ENCODE measurements at regions not wholly inside any gene's neighbourhood (a gene's known extent, or its start where the extent isn't known, plus 50 kb on each side); places are given as distances from the start of the nearest gene placed in this dataset.
A peak's percentile ranks its signal among the peaks of the same experiment; 100 is the strongest.

- WGBS (ENCODE audit: extremely low coverage, insufficient coverage, low lambda C conversion rate) = no CpG with 5 or more reads among the region's 2 CpGs
- no peaks in the 10 kb centered on the region for H3K27me3 ChIP-seq (ENCODE audit: insufficient read depth, low read length, poor library complexity)
- H3K56ac ChIP-seq (ENCODE audit: low read length) = peak overlapping the region; percentile 67
- H4K5ac ChIP-seq (ENCODE audit: low read length) = no peak overlapping the region
- no peak overlapping the region for H3K9ac ChIP-seq (ENCODE audit: low read length)
- H2BK15ac ChIP-seq (replicated peaks; ENCODE audit: low read depth) = peak overlapping the region; percentile 86
- peak overlapping the region; percentile 43 for H2AK5ac ChIP-seq (ENCODE audit: low read length)
- H3K4ac ChIP-seq (ENCODE audit: low read depth, low read length) = no peak overlapping the region
- H3K79me1 ChIP-seq (ENCODE audit: low read length) = no peaks in the 10 kb centered on the region
- H3K4me1 ChIP-seq (ENCODE audit: control insufficient read depth, low read depth, low read length) = peaks cover 7% of the 10 kb centered on the region
- peak overlapping the region; percentile 79 for H2BK5ac ChIP-seq (ENCODE audit: low read length)
- no peaks in the 10 kb centered on the region for H3K79me2 ChIP-seq (ENCODE audit: control insufficient read depth, insufficient read depth, low read length)
- H3K18ac ChIP-seq (ENCODE audit: low read length) = peak overlapping the region; percentile 52
- H3K4me2 ChIP-seq (ENCODE audit: low read length) = no peak overlapping the region
- peak overlapping the region; percentile 87 for H3K27ac ChIP-seq (ENCODE audit: low read depth, low read length)
- no peak overlapping the region for H3K4me3 ChIP-seq (ENCODE audit: low read length)
- H3K36me3 ChIP-seq (ENCODE audit: control insufficient read depth, insufficient read depth, low read length) = no peaks in the 10 kb centered on the region
- no peak overlapping the region for H2BK120ac ChIP-seq (ENCODE audit: low read depth, low read length)
- no peak for DNase-seq
- H3K23ac ChIP-seq (ENCODE audit: low read length) = no peak overlapping the region
- H4K8ac ChIP-seq (ENCODE audit: low read depth, low read length) = no peak overlapping the region
Observed at GRCh38 chr2:236661762-236662110, 92.1 kb downstream of the ACKR3 start.

- H2AK5ac ChIP-seq (ENCODE audit: low read length) = no peak overlapping the region
Observed at GRCh38 chr2:236662231-236663185, 92.9 kb downstream of the ACKR3 start.

GRCh38 chr2:236663287-236664101 is 93.9 kb downstream of the ACKR3 start:
- no peak overlapping the region for H3K18ac ChIP-seq (ENCODE audit: low read length)
- H3K4me1 ChIP-seq (ENCODE audit: control insufficient read depth, low read depth, low read length) = peaks cover 7% of the 10 kb centered on the region
- no CpG with 5 or more reads among the region's 17 CpGs for WGBS (ENCODE audit: extremely low coverage, insufficient coverage, low lambda C conversion rate)
- no peak overlapping the region for H2BK15ac ChIP-seq (replicated peaks; ENCODE audit: low read depth)
- no peak overlapping the region for H3K56ac ChIP-seq (ENCODE audit: low read length)
- H2BK5ac ChIP-seq (ENCODE audit: low read length) = no peak overlapping the region
- H2BK120ac ChIP-seq (ENCODE audit: low read depth, low read length) = no peak overlapping the region
- DNase-seq = no peak
- H3K27me3 ChIP-seq (ENCODE audit: insufficient read depth, low read length, poor library complexity) = no peaks in the 10 kb centered on the region
- no peak overlapping the region for H3K23ac ChIP-seq (ENCODE audit: low read length)
- H3K4me3 ChIP-seq (ENCODE audit: low read length) = no peak overlapping the region
- H3K27ac ChIP-seq (ENCODE audit: low read depth, low read length) = no peak overlapping the region
- H4K5ac ChIP-seq (ENCODE audit: low read length) = no peak overlapping the region
- no peak overlapping the region for H2AK5ac ChIP-seq (ENCODE audit: low read length)
- H3K79me2 ChIP-seq (ENCODE audit: control insufficient read depth, insufficient read depth, low read length) = no peaks in the 10 kb centered on the region
- H3K79me1 ChIP-seq (ENCODE audit: low read length) = no peaks in the 10 kb centered on the region
- no peak overlapping the region for H3K4ac ChIP-seq (ENCODE audit: low read depth, low read length)
- H3K36me3 ChIP-seq (ENCODE audit: control insufficient read depth, insufficient read depth, low read length) = no peaks in the 10 kb centered on the region
- no peak overlapping the region for H3K4me2 ChIP-seq (ENCODE audit: low read length)
- no peak overlapping the region for H4K8ac ChIP-seq (ENCODE audit: low read depth, low read length)
- no peak overlapping the region for H3K9ac ChIP-seq (ENCODE audit: low read length)

More at GRCh38 chr2:236662231-236663185, 92.9 kb downstream of the ACKR3 start:
- Histone ChIP-seq H3K4ac (ENCODE audit: low read depth, low read length) (peak overlapping the region; percentile 20), H3K18ac (ENCODE audit: low read length) (peak overlapping the region; percentile 52), H3K9ac (ENCODE audit: low read length) (no peak overlapping the region), H3K23ac (ENCODE audit: low read length) (no peak overlapping the region), H3K56ac (ENCODE audit: low read length) (no peak overlapping the region), H3K79me2 (ENCODE audit: control insufficient read depth, insufficient read depth, low read length) (no peaks in the 10 kb centered on the region), H2BK15ac (replicated peaks; ENCODE audit: low read depth) (no peak overlapping the region), H3K4me2 (ENCODE audit: low read length) (no peak overlapping the region), H3K4me1 (ENCODE audit: control insufficient read depth, low read depth, low read length) (peaks cover 7% of the 10 kb centered on the region), H2BK120ac (ENCODE audit: low read depth, low read length) (no peak overlapping the region), H3K4me3 (ENCODE audit: low read length) (no peak overlapping the region), H2BK5ac (ENCODE audit: low read length) (no peak overlapping the region), H3K79me1 (ENCODE audit: low read length) (no peaks in the 10 kb centered on the region), H4K8ac (ENCODE audit: low read depth, low read length) (no peak overlapping the region), H3K27me3 (ENCODE audit: insufficient read depth, low read length, poor library complexity) (no peaks in the 10 kb centered on the region), H3K27ac (ENCODE audit: low read depth, low read length) (no peak overlapping the region), H4K5ac (ENCODE audit: low read length) (no peak overlapping the region), H3K36me3 (ENCODE audit: control insufficient read depth, insufficient read depth, low read length) (no peaks in the 10 kb centered on the region)
- DNase-seq = no peak
- no CpG with 5 or more reads among the region's 11 CpGs for WGBS (ENCODE audit: extremely low coverage, insufficient coverage, low lambda C conversion rate)

- no peak overlapping the region for H3K4me3 ChIP-seq (ENCODE audit: low read length)
- no peak overlapping the region for H4K5ac ChIP-seq (ENCODE audit: low read length)
Observed at GRCh38 chr2:236664136-236664535, 94.5 kb downstream of the ACKR3 start.

GRCh38 chr2:236665101-236665500 is 95.5 kb downstream of the ACKR3 start:
- Histone ChIP-seq H3K4me1 (ENCODE audit: control insufficient read depth, low read depth, low read length) (peaks cover 7% of the 10 kb centered on the region), H3K56ac (ENCODE audit: low read length) (no peak overlapping the region), H2BK15ac (replicated peaks; ENCODE audit: low read depth) (no peak overlapping the region), H3K36me3 (ENCODE audit: control insufficient read depth, insufficient read depth, low read length) (no peaks in the 10 kb centered on the region), H3K27me3 (ENCODE audit: insufficient read depth, low read length, poor library complexity) (no peaks in the 10 kb centered on the region), H2AK5ac (ENCODE audit: low read length) (no peak overlapping the region), H4K8ac (ENCODE audit: low read depth, low read length) (no peak overlapping the region), H3K4ac (ENCODE audit: low read depth, low read length) (no peak overlapping the region), H3K9ac (ENCODE audit: low read length) (no peak overlapping the region), H3K18ac (ENCODE audit: low read length) (no peak overlapping the region), H4K5ac (ENCODE audit: low read length) (no peak overlapping the region), H2BK5ac (ENCODE audit: low read length) (no peak overlapping the region), H3K79me2 (ENCODE audit: control insufficient read depth, insufficient read depth, low read length) (no peaks in the 10 kb centered on the region), H3K4me2 (ENCODE audit: low read length) (no peak overlapping the region), H3K4me3 (ENCODE audit: low read length) (no peak overlapping the region), H3K27ac (ENCODE audit: low read depth, low read length) (no peak overlapping the region), H3K79me1 (ENCODE audit: low read length) (no peaks in the 10 kb centered on the region), H3K23ac (ENCODE audit: low read length) (no peak overlapping the region), H2BK120ac (ENCODE audit: low read depth, low read length) (no peak overlapping the region)
- WGBS (ENCODE audit: extremely low coverage, insufficient coverage, low lambda C conversion rate) = no CpG with 5 or more reads among the region's 7 CpGs
- DNase-seq = no peak

More at GRCh38 chr2:236664136-236664535, 94.5 kb downstream of the ACKR3 start:
- Histone ChIP-seq H3K79me2 (ENCODE audit: control insufficient read depth, insufficient read depth, low read length) (no peaks in the 10 kb centered on the region), H3K56ac (ENCODE audit: low read length) (no peak overlapping the region), H3K27me3 (ENCODE audit: insufficient read depth, low read length, poor library complexity) (no peaks in the 10 kb centered on the region), H4K8ac (ENCODE audit: low read depth, low read length) (no peak overlapping the region), H2BK120ac (ENCODE audit: low read depth, low read length) (no peak overlapping the region), H2BK5ac (ENCODE audit: low read length) (no peak overlapping the region), H3K23ac (ENCODE audit: low read length) (no peak overlapping the region), H3K4ac (ENCODE audit: low read depth, low read length) (no peak overlapping the region), H3K9ac (ENCODE audit: low read length) (no peak overlapping the region), H3K79me1 (ENCODE audit: low read length) (no peaks in the 10 kb centered on the region), H3K4me1 (ENCODE audit: control insufficient read depth, low read depth, low read length) (peaks cover 7% of the 10 kb centered on the region), H2BK15ac (replicated peaks; ENCODE audit: low read depth) (no peak overlapping the region), H3K27ac (ENCODE audit: low read depth, low read length) (no peak overlapping the region), H3K4me2 (ENCODE audit: low read length) (no peak overlapping the region), H3K36me3 (ENCODE audit: control insufficient read depth, insufficient read depth, low read length) (no peaks in the 10 kb centered on the region), H2AK5ac (ENCODE audit: low read length) (no peak overlapping the region), H3K18ac (ENCODE audit: low read length) (no peak overlapping the region)
- WGBS (ENCODE audit: extremely low coverage, insufficient coverage, low lambda C conversion rate) = no CpG with 5 or more reads among the region's 6 CpGs
- DNase-seq = no peak

Measured in mesendoderm (in vitro differentiated cells).